ENCODE measurements at regions not wholly inside any gene's neighbourhood (a gene's known extent, or its start where the extent isn't known, plus 50 kb on each side); places are given as distances from the start of the nearest gene placed in this dataset.
"Not testable (repeated sequence)": the region's sequence is repeated elsewhere in the genome, so short reads cannot be mapped to it uniquely, and the experiment has no call there.

DNA sequence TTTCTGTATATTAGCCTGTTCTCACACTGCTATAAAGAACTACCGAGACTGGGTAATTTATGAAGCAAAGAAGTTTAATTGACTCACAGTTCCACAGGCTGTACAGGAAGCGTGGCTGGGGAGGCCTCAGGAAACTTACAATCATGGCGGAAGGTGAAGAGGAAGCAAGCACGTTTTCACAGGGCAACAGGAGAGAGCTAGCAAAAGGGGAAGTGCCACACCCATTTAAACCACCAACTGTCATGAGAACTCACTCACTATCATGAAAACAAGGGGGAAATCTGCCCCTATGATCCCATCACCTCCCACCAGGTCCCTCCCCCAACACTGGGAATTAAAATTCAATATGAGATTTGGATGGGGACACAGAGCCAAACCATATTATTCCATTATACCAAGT is 358.6 kb downstream of the OTUD1 start:
- TF ChIP-seq CTCF (conservative IDR thresholded peaks at IDR 0.05; ENCODE audit: low read length); EZH2phosphoT487 (IDR thresholded peaks at IDR 0.05; ENCODE audit: borderline replicate concordance): not testable (repeated sequence)
